GM18507 (cell line): ENCODE measurements at regions not wholly inside any gene's neighbourhood (a gene's known extent, or its start where the extent isn't known, plus 50 kb on each side); places are given as distances from the start of the nearest gene placed in this dataset.
"Not testable (repeated sequence)": the region's sequence is repeated elsewhere in the genome, so short reads cannot be mapped to it uniquely, and the experiment has no call there.

Experiments used
- DNase-seq: peaks from one replicate; pipeline ENCODE4 v3.0.0; 2011; ENCODE audit warnings: low read depth; ENCODE audit not compliant: insufficient read length; ENCODE audit errors: extremely low spot score
- FAIRE-seq: peaks from 2 replicates; lab custom pipeline; 2011; peaks lifted over from hg19 to GRCh38; lab: Jason Lieb, UNC

DNA sequence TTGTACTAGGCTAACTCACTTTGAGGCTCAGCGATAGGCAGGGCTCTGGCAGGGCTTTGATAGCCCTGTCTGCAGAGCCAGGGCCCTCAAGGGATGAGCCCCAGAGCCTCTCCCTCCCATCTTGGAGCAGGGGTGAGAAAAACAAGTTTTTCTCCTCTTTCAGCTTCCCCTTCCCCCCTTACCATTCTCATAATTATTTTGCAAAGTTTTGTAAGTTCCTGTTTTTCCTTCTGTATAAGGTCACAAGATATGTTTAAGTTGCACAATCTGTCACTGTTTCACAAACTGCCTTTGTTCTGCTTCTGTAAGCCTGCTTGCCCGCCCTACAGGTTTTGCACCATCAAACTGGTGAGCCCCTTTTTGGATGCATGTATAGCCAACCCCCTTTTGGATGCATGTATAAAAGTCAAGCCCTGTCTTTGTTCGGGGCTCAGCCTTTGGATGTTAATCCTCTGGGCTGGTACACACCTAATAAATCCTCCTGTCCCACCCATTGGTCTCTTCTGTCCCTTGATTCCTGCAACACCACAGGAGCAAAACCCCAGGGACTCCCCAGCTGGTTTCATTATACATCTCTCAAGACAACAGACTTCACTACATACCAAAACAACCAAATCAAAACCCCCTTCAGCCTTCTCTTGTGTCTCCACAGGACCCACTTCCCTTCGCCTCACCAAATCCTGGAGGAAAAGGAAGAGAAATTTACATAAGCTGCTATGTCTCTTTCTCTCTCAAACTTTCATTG is 52.5 kb upstream of the RESF1 start:
- FAIRE-seq: peak; percentile 41
- no peak for DNase-seq

DNA sequence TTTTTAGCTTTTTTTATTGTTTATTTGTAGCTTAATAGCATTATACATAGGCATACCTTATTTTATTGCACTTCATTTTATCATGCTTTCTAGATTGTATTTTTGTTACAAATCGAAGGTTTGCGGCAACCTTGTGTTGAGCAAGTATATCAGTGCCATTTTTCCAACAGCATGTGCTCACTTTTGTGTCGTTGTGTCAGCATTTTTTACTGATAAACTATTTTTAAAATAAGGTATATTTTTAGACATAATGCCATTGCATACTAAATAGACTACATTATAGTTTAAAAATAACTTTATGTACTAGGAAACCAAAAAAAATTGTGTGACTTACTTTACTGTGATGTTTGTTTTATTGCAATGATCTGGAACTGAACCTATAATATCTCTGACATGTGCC is 56.2 kb upstream of the RESF1 start:
- FAIRE-seq: no peak

DNA sequence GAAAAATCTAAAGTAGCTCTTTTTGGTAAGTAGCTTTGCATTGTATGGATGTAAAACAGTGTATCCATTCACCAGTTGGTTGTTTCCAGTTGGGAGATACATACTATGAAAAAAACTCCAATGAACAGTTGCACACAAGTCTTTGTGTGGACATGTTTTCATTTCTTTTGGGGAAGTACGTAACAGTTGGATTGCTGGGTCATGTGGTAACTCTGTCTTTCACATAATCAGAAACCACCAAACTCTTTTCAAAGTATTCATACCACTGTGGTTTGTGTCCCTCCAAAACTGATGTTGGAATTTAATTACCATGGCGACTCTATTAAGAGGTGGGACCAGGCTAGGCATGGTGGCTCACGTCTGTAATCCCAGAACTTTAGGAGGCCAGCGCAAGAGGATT is 58.9 kb upstream of the RESF1 start:
- DNase-seq: no peak
- no peak for FAIRE-seq

More for the DNA sequence above, 56.2 kb upstream of the RESF1 start:
- DNase-seq: no peak

DNA sequence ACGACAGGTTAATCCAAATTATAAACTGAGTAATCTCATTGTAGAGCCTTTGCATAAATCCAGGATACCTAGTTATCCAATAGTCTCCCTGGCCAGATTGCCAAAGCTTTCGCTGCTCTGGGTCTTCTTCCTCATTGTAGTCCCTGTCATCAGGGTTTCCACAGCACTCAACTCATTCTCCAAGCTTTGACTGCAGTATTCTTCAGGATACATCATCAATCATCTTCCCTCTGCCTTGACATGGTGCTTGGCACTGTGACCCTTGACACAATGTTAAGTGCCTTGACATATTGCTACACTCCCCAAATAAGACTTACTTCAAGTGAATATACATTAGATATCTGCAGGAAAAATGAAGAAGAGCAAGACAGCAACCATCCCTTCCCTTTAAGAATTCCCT is 60.1 kb upstream of the RESF1 start:
- no peak for DNase-seq
- FAIRE-seq: peak; percentile 36

DNA sequence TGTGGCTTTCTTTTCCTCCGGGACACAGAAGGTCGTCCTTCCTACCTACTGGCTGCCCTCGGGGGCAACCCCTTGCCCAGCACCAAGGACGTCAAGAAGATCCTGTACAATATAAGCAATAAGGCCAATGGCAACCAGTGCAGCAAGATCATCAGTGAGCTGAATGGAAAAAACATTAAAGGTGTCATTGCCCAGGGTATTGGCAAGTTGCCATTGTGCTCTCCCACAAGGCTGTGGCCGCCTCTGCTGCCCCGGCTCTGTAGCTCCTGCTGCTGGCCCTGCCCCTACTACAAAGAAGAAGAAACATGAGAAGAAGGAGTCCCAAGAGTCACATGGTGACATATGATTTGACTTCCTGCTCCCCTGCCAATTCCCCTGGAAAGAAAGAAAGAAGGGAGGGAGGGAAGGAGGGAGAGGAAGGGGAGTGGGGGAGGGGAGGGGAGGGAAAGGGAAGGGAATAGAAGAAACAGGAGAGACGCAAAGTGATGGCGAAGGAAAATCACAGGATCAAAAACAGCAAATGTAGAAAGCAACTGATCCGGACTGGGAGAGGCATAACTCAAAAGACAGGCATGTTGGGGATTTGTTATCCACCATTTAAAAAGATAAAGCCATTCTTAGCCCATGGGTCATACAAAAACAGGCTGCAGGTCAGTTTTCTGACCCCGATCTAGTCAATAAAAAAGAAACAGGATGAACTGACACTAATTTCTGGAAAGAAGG is 61.3 kb upstream of the RESF1 start:
- peak; percentile 41 for FAIRE-seq
- DNase-seq: no peak

DNA sequence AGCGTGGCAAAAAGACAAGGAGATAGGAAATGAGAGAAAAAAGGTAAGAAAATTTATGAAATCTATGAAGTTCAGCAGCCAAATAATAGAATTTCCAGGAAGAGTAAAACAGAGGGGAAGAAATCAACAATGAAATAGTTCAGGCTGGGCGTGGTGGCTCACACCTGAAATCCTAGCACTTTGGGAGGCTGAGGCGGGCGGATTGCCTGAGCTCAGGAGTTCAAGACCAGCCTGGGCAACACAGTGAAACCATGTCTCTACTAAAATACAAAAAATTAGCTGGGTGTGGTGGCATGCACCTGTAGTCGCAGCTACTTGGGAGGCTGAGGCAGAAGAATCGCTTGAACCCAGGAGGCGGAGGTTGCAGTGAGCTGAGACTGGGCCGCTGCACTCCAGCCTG is 62.1 kb upstream of the RESF1 start:
- not testable (repeated sequence) for DNase-seq, FAIRE-seq

DNA sequence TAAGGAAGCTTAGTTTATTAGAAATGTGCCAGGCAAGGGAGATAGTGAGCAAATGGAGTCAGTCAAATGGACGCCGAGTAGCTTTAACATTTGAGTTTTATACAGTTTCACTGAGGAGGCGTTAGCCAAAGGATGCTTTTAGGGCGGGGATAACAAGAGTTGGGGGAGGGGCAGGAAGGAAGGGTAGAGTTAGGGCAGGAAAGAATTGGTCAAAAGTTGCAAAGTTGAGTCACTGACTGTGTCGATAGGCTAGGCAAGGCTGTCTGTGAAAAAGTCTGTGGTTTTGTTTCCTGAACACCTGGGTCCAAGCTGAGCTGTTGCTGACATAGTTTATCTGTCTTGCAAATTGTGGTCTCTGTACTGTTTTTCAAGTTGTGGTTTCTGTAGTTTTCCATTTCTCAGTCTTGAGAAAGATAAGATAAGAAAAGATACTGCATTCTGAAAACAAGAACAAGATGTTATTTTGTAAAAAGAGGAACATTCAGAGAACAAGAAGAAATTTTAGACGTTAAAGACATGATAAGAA is 62.6 kb upstream of the RESF1 start:
- FAIRE-seq: peak; percentile 100

DNA sequence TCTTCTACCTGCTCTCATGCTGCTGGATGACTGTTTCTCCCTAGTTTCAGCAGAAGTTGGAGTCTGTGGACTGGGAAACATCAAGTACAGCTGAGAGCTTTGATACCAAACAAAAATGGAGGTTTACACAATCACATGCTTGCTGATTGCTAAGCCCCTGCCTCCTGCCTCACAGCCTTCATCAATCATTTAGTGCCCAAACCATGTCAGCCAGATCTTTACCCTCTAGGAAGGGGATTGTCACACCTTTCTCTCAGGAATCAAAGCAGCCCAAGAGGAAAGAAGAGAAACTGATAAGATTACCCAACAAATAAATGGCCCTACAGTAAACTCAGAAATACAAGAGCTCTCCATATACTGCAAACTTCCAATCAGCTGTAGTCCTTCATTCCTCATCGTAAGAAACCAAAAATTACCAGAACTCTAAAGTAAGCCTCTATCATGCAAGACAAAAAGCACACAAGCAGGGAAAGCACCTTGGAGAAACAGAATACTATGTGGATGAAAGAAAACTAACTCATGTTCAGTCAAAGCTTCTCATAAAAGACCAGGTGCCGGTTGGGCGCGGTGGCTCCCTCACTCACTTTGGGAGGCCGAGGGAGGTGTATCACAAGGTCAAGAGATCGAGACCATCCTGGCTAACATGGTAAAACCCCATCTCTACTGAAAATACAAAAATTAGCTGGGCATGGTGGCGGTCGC is 63.6 kb upstream of the RESF1 start:
- FAIRE-seq: peak; percentile 58

More for the DNA sequence above, 62.6 kb upstream of the RESF1 start:
- DNase-seq: peak; percentile 69

DNA sequence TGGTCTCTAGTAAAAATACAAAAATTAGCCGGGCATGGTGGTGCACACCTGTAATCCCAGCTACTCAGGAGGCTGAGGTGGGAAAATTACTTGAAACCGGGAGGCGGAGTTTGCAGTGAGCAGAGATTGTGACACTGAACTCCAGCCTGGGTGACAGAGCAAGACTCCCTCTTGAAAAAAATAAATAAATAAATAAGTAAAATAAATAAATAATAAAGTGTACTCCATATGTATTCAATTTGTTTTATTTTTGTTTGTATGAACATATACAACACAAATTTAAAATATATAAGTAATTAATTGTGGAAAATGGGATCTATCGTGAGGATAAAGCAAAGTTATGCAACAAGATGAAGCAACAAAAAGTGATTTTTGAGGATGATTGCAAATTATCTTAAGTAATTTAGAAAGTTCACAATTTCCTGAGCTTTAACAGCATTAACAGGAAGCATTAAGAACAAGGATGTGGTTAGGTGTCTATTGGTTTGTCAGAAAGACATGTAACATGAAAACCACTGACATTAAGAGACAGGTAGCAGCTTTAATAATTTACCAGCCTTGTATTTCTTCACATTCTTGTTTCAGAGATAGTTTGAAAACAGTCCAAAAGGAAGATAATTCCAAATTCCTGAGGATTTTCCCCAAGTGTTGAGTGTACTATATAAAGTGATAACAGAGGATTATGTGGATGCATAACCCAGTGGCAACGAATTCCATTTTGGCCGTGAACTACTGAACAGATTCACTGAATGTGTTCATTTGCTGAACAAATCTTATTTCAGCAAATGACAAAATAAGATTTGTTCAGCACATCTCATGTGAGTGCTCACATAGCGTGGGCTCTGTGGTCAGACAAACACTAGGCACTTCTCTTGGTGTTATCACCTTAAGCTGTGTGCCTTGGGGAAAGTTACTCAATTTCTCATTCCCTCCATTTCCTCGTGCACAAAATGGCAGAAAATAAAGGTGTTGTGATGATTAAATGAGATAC is 68.6 kb upstream of the RESF1 start:
- DNase-seq (no peak), FAIRE-seq (peak; percentile 86)

More for the DNA sequence above, 63.6 kb upstream of the RESF1 start:
- no peak for DNase-seq

DNA sequence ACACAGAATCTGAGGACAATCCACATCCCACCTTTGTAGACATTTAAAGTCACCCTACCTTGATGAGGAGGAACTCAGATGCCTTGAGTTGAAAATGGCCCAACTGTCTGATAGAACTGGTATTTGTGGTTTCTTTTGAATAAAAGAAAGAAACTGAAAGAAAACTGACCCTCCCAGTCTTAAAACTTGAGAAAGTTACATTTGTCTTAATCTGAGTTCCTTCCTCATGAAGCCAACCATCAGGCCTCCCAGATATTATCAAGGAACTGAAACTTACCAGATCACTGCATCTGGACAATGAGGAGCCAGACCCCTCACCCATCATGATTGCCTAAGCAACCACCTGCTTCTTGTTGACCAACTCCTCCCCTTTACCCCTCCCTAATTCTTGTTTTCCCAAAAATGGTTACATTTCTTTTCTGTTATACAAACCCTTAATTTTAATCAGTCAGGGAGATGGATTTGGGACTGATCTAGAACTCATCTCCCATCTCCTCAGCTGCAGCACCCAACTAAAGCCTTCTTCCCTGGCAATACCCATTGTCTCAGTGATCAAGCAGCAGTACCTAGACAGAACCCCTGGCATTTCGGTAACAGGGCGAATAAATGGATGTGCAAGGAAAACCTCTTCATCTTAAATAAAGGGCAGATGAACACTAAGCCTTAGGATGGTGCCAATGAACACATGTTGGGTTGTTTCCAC is 72.0 kb upstream of the RESF1 start:
- FAIRE-seq: peak; percentile 84
- DNase-seq: no peak

DNA sequence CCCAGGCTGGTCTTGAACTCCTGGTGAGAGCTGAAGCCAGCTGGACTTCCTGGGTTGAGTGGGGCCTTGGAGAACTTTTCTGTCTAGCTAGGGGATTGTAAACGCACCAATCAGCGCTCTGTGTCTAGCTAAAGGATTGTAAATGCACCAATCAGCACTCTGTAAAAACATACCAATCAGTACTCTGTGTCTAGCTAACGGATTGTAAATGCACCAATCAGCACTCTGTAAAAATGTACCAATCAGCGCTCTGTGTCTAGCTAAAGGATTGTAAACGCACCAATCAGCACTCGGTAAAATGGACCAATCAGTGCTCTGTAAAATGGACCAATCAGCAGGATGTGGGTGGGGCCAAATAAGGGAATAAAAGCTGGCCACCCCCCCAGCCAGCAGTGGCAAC is 76.5 kb upstream of the RESF1 start:
- FAIRE-seq, DNase-seq: not testable (repeated sequence)

DNA sequence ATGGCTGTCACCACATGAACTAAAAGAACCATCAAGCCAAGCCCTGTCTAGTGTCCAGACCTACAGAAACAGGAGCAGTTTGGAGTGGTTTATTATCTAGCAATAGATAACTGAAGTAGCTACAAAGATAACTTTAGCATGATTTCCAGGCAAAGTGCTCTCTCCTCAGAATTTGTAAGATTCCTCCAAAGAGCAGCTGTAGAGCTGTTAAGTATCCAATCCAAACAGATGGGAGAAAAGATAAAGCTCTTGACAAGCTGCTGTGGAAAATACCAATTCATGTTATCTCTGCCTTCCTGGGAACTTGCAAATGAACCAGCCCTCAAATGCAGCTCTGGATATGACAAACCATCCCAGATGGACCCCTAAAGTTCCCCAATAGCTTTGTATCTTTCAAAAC is 78.9 kb upstream of the RESF1 start:
- DNase-seq (no peak), FAIRE-seq (no peak)

DNA sequence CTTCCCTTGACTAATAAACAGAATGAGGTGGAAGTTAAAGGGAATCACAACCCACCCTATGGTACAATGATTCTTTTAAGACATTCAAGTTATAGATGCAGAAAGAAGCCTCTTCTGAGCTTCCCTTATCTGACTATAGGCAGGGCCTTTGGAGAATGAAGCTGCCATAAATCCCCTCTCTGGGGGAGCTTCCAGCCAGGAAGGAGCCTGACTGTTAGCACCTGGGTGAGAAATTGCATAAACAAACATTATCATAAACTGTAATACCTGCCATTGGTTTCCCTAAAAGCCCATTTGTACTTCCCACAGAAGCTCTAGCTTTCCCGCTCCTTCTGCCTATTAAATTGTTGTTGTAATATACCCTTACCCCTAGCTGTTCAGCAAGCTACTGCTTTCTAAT is 81.3 kb upstream of the RESF1 start:
- no peak for FAIRE-seq
- DNase-seq: no peak

DNA sequence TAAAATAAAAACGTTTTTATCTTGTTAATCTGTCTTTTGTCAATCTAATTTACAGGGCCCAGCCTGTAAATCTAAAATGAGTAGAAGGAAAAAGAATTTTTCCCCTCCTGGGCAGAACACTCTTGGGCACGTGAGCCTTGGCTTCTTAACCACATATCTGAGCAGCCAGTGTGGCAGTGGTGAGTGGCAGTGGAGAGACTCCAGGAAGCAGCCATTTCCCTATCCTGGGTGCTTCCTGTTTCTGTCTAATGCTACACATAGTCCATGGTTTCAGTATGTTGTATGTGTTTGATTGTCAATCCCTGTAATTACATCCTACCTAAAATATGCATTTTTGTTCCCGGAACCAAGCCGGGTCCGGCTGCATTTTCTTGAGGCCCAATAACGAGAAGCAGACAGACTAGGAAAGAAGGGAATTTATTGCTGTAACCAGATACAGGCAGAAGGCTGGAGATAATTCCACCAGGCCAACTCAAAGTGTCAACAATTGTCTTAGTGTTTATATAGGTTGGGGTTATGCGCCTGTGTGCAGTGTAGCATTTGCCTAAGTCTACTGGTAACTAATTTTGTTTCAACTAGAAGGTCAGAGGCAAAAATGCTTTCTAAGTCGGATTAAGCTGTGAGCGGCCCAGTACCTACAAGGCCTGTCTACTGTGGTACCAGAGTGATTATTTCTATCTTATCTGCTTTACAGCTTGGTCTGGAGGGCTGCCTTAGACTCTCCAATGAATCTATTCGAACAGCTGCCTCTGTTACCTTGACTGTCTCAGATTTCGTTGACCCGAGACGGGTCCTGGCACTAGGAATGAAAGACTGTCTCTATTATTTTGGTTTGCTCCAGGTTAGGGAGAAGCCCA is 82.4 kb upstream of the RESF1 start:
- FAIRE-seq (no peak), DNase-seq (no peak)

DNA sequence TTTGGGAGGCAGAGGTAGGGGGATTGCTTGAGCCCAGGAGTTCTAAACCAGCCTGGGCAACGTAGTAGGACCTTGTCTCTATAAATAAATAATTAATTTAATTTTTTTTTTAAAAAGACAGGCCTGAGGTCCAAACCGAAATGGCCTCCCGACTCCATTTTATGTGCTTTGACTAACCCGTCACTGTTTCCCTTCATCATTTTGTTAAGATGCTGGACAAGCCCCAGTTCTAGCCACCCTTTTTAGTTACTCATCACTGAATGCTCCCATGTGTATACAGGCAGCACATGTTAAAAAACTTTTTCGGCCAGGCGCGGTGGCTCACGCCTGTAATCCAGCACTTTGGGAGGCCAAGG is 83.6 kb upstream of the RESF1 start:
- DNase-seq (no peak), FAIRE-seq (no peak)

DNA sequence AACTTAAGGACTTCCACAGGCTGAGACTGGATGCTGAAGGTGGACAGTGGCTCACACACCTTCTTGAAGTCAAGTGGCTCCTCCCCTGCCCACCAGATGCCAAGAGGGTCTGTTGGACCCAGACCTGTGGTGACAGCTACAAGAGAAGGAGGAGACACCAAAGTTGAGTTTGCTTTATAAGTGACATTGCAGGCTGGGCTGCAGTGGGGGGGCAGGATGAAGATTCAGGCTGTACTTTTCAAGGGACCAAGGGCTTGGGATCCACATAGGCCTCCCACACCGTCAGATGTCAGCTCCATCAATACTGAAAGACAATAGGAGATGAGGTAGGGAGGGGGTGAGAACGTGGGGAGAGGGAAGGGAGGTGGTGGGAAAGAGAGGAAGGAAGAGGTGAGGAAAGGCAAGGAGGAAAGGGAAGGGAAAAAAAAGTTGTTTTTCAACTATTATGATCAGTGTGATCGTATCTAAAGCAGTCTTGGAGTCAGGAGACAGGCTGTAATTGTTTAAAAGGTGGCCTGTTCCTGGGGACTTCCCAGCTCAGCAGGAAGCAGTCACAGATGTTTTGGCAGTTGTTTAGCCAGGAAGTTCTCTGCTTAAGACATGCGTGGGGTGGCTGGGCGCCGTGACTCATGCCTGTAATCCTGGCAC is 84.1 kb upstream of the RESF1 start:
- peak; percentile 49 for DNase-seq
- peak; percentile 74 for FAIRE-seq
